Activated naive CD4-positive, alpha-beta T cell treated with anti-CD3 and anti-CD28 coated beads, Interleukin-2, amount 10 ng/mL, durations not matched to agents 7 days and 5 days (primary cell): ENCODE measurements at regions not wholly inside any gene's neighbourhood (a gene's known extent, or its start where the extent isn't known, plus 50 kb on each side); places are given as distances from the start of the nearest gene placed in this dataset.

ENCODE experiments used
- CTCF ChIA-PET: fragments of 350-600 bp; sonication (Branson Sonifier 250); formaldehyde crosslinking; loops from one replicate; lab custom pipeline; 2021; ENCODE audit warnings: antibody characterized with exemption; lab: Charles Lee
- DNase-seq: peaks from one replicate; pipeline ENCODE4 v3.0.0-alpha.2; 2020
- H3K27ac Mint-ChIP-seq: one replicate; pipeline ENCODE4 v1.8.0; 2021; ENCODE audit warnings: mild to moderate bottlenecking, moderate library complexity, mixed read lengths
- H3K27me3 Mint-ChIP-seq: one replicate; pipeline ENCODE4 v1.8.0; 2021; ENCODE audit warnings: mild to moderate bottlenecking, mixed read lengths
- H3K36me3 Mint-ChIP-seq: one replicate; pipeline ENCODE4 v1.8.0; 2021; ENCODE audit warnings: mixed read lengths
- H3K4me1 Mint-ChIP-seq: one replicate; pipeline ENCODE4 v1.8.0; 2021; ENCODE audit warnings: mixed read lengths
- H3K4me3 Mint-ChIP-seq: one replicate; pipeline ENCODE4 v1.8.0; 2021; ENCODE audit warnings: mild to moderate bottlenecking, moderate library complexity, mixed read lengths
- H3K9me3 Mint-ChIP-seq: one replicate; pipeline ENCODE4 v1.8.0; 2021; ENCODE audit warnings: mixed read lengths

GRCh38 chr13:74206855-74207254 is 72.7 kb upstream of the KLF12 start:
- Mint-ChIP-seq H3K4me3 (no peak overlapping the region), H3K4me1 (no peaks in the 10 kb centered on the region), H3K27me3 (peaks cover 2% of the 10 kb centered on the region), H3K9me3 (no peaks in the 10 kb centered on the region), H3K27ac (no peak overlapping the region), H3K36me3 (no peaks in the 10 kb centered on the region)
- CTCF ChIA-PET: no interaction called here
- DNase-seq: no peak

DNA sequence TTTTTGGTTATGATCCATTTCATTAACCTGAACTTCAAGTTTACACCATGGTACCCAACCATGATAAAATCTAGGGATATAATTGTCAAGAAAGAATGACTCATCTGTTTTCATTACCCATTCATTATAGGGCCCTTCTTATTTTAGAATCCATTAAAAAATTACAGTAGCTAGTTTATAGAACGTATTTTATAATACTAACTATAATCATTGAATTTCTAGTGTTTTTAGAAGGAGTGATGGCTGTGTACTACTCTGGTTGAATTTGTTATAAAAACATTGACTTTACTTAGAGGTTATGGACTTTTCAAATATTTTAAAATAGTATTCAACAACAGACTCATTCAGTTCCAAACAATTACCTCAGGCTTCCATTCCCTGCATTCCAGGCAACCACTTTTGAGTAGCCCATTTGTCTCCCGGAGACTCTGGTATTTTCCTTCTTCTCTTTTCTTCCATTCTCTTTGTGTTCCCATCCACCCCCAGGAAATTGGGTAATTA is 71.9 kb upstream of the KLF12 start:
- no peak for DNase-seq
- Mint-ChIP-seq H3K27me3 (peaks cover 3% of the 10 kb centered on the region), H3K27ac (no peak overlapping the region), H3K4me3 (no peak overlapping the region), H3K4me1 (no peaks in the 10 kb centered on the region), H3K36me3 (no peaks in the 10 kb centered on the region), H3K9me3 (no peaks in the 10 kb centered on the region)
- CTCF ChIA-PET: interaction anchor here (0.7 kb wide), 1 partner anchor 11 kb away, joined by 3 read pairs; no protein-coding TSS in a partner anchor

- Mint-ChIP-seq H3K4me1 (no peaks in the 10 kb centered on the region), H3K9me3 (no peaks in the 10 kb centered on the region), H3K27me3 (peaks cover 3% of the 10 kb centered on the region), H3K27ac (no peak overlapping the region), H3K36me3 (no peaks in the 10 kb centered on the region), H3K4me3 (no peak overlapping the region)
- DNase-seq: no peak
- CTCF ChIA-PET: interaction anchor here (0.7 kb wide), 1 partner anchor 10 kb away, joined by 3 read pairs; no protein-coding TSS in a partner anchor
Measured at GRCh38 chr13:74205313-74205690, 71.1 kb upstream of the KLF12 start.

- H3K9me3 Mint-ChIP-seq: no peaks in the 10 kb centered on the region
- H3K27ac Mint-ChIP-seq: no peak overlapping the region
- H3K4me1 Mint-ChIP-seq: no peaks in the 10 kb centered on the region
- no peak overlapping the region for H3K4me3 Mint-ChIP-seq
- H3K27me3 Mint-ChIP-seq: peaks cover 3% of the 10 kb centered on the region
- no peaks in the 10 kb centered on the region for H3K36me3 Mint-ChIP-seq
- no peak for DNase-seq
- CTCF ChIA-PET: no interaction called here
Measured at GRCh38 chr13:74204602-74205312, 70.6 kb upstream of the KLF12 start.

DNA sequence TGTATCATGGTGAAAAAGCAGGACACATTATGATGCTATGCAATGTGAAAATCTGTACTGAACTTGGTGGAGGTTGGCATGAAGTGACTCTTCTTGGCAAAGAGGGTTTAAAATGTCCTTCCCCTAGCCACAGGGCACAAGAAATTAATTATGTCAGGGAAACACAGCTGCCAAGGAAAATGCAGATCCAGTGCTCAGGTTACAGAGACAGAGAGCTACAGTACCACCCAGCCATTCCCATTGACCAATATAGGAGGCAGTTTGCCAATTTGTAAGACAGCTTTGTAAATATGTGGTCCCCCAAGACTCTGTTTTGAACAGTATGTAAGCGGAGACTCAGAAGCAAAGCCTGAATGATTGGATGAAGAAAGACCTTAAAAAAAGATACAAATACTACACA is 69.4 kb upstream of the KLF12 start:
- DNase-seq: no peak

DNA sequence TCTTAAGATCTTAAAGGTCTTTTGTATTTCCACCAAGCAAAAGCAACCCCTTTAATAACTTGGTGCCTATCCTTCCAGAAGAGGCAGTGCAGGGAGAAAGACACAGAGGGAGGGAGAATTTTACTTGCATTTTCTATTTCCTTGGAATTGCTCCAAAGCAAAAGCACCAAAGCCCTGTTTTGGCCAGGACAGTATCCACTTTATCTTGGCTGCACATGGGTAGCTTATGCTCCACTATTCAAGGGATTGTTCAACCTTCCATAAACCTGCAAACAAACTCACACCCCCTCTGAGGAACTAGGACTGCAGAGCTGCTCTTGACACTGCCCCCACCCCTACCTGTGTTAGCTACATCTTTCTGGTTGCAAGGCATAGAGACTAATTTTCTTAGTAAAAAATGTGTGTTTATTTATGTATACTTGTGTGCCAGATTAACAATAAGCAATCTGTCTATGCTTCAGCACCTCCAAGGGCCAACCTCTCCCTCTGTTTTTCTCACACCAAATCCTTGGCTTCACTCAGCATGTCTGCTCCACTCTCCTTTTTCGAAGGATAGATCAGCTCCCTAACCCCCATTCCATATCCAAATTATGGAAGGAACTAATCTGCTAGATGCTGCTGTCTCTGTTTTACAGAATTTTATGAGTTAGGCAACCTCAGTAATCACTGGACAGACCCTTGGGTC is 68.1 kb upstream of the KLF12 start:
- H3K27ac Mint-ChIP-seq: no peak overlapping the region
- CTCF ChIA-PET: no interaction called here
- H3K4me1 Mint-ChIP-seq: no peaks in the 10 kb centered on the region
- peaks cover 3% of the 10 kb centered on the region for H3K27me3 Mint-ChIP-seq
- DNase-seq: no peak
- H3K4me3 Mint-ChIP-seq: no peak overlapping the region
- H3K9me3 Mint-ChIP-seq: no peaks in the 10 kb centered on the region
- no peaks in the 10 kb centered on the region for H3K36me3 Mint-ChIP-seq

More for the DNA sequence above, 69.4 kb upstream of the KLF12 start:
- Mint-ChIP-seq H3K27me3 (peaks cover 3% of the 10 kb centered on the region), H3K4me3 (no peak overlapping the region), H3K36me3 (no peaks in the 10 kb centered on the region), H3K9me3 (no peaks in the 10 kb centered on the region), H3K27ac (no peak overlapping the region), H3K4me1 (no peaks in the 10 kb centered on the region)
- CTCF ChIA-PET: no interaction called here

GRCh38 chr13:74201530-74201929 is 67.3 kb upstream of the KLF12 start:
- CTCF ChIA-PET: no interaction called here
- no peaks in the 10 kb centered on the region for H3K36me3 Mint-ChIP-seq
- H3K27me3 Mint-ChIP-seq: peaks cover 3% of the 10 kb centered on the region
- DNase-seq: no peak
- H3K4me3 Mint-ChIP-seq: no peak overlapping the region
- H3K4me1 Mint-ChIP-seq: no peaks in the 10 kb centered on the region
- H3K27ac Mint-ChIP-seq: no peak overlapping the region
- H3K9me3 Mint-ChIP-seq: no peaks in the 10 kb centered on the region

- Mint-ChIP-seq H3K4me3 (no peak overlapping the region), H3K4me1 (no peaks in the 10 kb centered on the region), H3K9me3 (no peaks in the 10 kb centered on the region), H3K27ac (no peak overlapping the region), H3K27me3 (peaks cover 3% of the 10 kb centered on the region), H3K36me3 (no peaks in the 10 kb centered on the region)
- CTCF ChIA-PET: no interaction called here
- DNase-seq: no peak
Measured at GRCh38 chr13:74200081-74200480, 65.9 kb upstream of the KLF12 start.

GRCh38 chr13:74197677-74198429 is 63.6 kb upstream of the KLF12 start:
- Mint-ChIP-seq H3K27ac (no peak overlapping the region), H3K9me3 (no peaks in the 10 kb centered on the region), H3K4me3 (no peak overlapping the region), H3K27me3 (peaks cover 3% of the 10 kb centered on the region), H3K4me1 (peaks cover 7% of the 10 kb centered on the region), H3K36me3 (no peaks in the 10 kb centered on the region)
- CTCF ChIA-PET: no interaction called here
- DNase-seq: no peak

DNA sequence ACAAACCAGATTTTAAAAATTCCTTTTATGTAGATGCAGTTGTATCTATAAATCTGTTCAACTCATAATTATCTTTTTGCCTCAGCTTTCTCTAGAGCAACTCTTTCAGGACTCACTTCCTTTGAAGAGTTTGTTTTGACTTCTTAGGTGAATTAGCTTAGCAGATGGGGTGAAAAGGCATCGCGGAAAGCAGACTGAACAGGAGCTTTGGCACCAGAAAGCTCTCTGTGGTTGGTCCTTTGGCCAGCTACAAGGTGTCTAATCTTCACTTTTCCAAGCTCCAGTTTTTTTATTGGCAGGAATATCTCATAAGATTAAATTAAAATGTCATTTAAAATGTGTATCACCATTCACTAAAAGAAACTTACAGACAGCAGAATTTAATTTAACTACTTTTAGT is 60.6 kb upstream of the KLF12 start:
- Mint-ChIP-seq H3K4me3 (no peak overlapping the region), H3K4me1 (peaks cover 16% of the 10 kb centered on the region)
- CTCF ChIA-PET: interaction anchor here (0.8 kb wide), 1 partner anchor 11 kb away, joined by 3 read pairs; no protein-coding TSS in a partner anchor

GRCh38 chr13:74193391-74193790 is 59.2 kb upstream of the KLF12 start:
- Mint-ChIP-seq H3K9me3 (no peaks in the 10 kb centered on the region), H3K4me3 (no peak overlapping the region), H3K4me1 (peaks cover 16% of the 10 kb centered on the region), H3K36me3 (no peaks in the 10 kb centered on the region), H3K27ac (no peak overlapping the region), H3K27me3 (no peaks in the 10 kb centered on the region)
- CTCF ChIA-PET: no interaction called here
- DNase-seq: no peak

More for the DNA sequence above, 60.6 kb upstream of the KLF12 start:
- Mint-ChIP-seq H3K27ac (no peak overlapping the region), H3K9me3 (no peaks in the 10 kb centered on the region), H3K36me3 (no peaks in the 10 kb centered on the region), H3K27me3 (no peaks in the 10 kb centered on the region)
- no peak for DNase-seq

GRCh38 chr13:74191410-74191809 is 57.2 kb upstream of the KLF12 start:
- Mint-ChIP-seq H3K36me3 (no peaks in the 10 kb centered on the region), H3K4me3 (no peak overlapping the region), H3K9me3 (no peaks in the 10 kb centered on the region), H3K4me1 (peaks cover 16% of the 10 kb centered on the region), H3K27ac (no peak overlapping the region), H3K27me3 (no peaks in the 10 kb centered on the region)
- DNase-seq: no peak
- CTCF ChIA-PET: interaction anchor here (1.0 kb wide), 1 partner anchor 343 kb away, joined by 3 read pairs; no protein-coding TSS in a partner anchor

DNA sequence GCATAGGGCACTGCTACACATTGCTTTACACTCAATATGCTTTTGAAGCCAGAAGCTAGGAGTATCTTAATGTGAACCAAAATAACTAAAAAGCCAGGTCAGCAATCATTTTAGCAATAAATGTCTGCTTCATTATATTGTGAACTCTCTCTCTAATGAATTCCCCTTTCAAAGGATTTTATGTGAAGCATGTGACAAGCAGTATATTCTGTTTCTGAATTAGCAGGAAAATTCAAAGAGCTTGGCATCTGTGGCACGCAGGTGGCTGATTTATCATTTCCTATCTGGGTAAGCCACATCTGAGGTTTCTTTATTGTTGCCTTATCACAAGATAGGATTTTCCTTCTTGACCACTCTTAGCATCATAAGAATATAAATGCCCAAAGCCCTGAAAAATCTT is 56.8 kb upstream of the KLF12 start:
- Mint-ChIP-seq H3K27ac (no peak overlapping the region), H3K9me3 (no peaks in the 10 kb centered on the region), H3K4me3 (no peak overlapping the region), H3K4me1 (peaks cover 16% of the 10 kb centered on the region), H3K36me3 (no peaks in the 10 kb centered on the region), H3K27me3 (no peaks in the 10 kb centered on the region)
- CTCF ChIA-PET: interaction anchor here (1.0 to 1.1 kb wide), 2 partner anchors 97 to 342 kb away, joined by 3 read pairs; no protein-coding TSS in a partner anchor
- no peak for DNase-seq

DNA sequence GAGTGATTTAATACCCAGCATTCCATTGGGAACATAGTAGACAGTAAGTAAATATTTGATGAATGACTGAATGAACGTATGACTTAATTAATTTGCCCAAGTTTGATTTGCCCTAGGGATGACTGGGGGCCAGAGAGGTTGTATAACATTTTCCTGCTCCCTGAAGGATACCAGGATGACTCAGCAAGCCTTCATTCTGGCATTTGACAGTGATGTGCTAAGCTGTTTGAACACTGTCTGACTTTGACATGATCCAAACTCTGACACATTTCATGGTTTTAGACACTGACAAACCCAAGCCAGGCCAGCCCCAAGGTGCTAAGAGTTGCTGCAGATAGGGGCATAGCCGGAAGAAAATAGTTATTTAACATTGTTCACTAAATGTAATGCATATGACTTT is 53.4 kb upstream of the KLF12 start:
- Mint-ChIP-seq H3K27ac (no peak overlapping the region), H3K9me3 (no peaks in the 10 kb centered on the region), H3K4me1 (peaks cover 9% of the 10 kb centered on the region), H3K27me3 (no peaks in the 10 kb centered on the region), H3K36me3 (no peaks in the 10 kb centered on the region), H3K4me3 (no peak overlapping the region)
- DNase-seq: no peak
- CTCF ChIA-PET: interaction anchor here (1.2 kb wide), 2 partner anchors 99 to 101 kb away, joined by 3 read pairs; no protein-coding TSS in a partner anchor
